ENCODE measurements at regions not wholly inside any gene's neighbourhood (a gene's known extent, or its start where the extent isn't known, plus 50 kb on each side); places are given as distances from the start of the nearest gene placed in this dataset.

- no peak for TF ChIP-seq BCLAF1 (IDR thresholded peaks at IDR 0.05)
- no peak for TF ChIP-seq BACH1 (IDR thresholded peaks at IDR 0.05; ENCODE audit: borderline replicate concordance)
- TF ChIP-seq PAX5 (IDR thresholded peaks at IDR 0.05; ENCODE audit: borderline replicate concordance, low read depth, low read length) = no peak
- no peak for TF ChIP-seq ZNF274 (IDR thresholded peaks at IDR 0.05; ENCODE audit: insufficient read depth, insufficient read length)
- TF ChIP-seq CTCF (IDR thresholded peaks at IDR 0.05 in 2 of 3, conservative IDR thresholded peaks at IDR 0.05 in 1 of 3; ENCODE audit: control insufficient read depth in 2 of 3, extremely low read depth in 1 of 3, insufficient read depth in 1 of 3, low read depth in 3 of 3, low read length in 3 of 3) = no peak
- TF ChIP-seq REST (IDR thresholded peaks at IDR 0.05; ENCODE audit: low read depth, low read length) = no peak
- no peak for TF ChIP-seq CREM (IDR thresholded peaks at IDR 0.05; ENCODE audit: low read depth)
Observed at GRCh38 chr3:64873400-64873799, 185.6 kb upstream of the ADAMTS9 start (continued).

All from GM12878 (cell line).